DND-41 (cell line): ENCODE measurements at regions not wholly inside any gene's neighbourhood (a gene's known extent, or its start where the extent isn't known, plus 50 kb on each side); places are given as distances from the start of the nearest gene placed in this dataset.

Source experiments
- ATAC-seq: fragments of 200-7000 bp; cut with Tn5 transposase; 3 replicates; pipeline ENCODE4 v1.9.1; 2021; ENCODE audit warnings: low read depth; ENCODE audit not compliant: insufficient read depth
- DNase-seq: peaks from one replicate; pipeline ENCODE4 v3.0.0-alpha.2; 2020
- H2AFZ ChIP-seq: 2 replicates; pipeline ENCODE4 v1.6.0; 2012; ENCODE audit warnings: low read depth, low read length
- H3K27ac ChIP-seq: 2 replicates; pipeline ENCODE4 v1.5.1; 2012; ENCODE audit warnings: low read length, inconsistent platforms
- H3K27me3 ChIP-seq: fragments of 200-600 bp; sonication (generic); 2 replicates; pipeline ENCODE4 v1.6.0; 2012; ENCODE audit warnings: low read length, mild to moderate bottlenecking, inconsistent platforms; ENCODE audit not compliant: insufficient read depth, poor library complexity
- H3K36me3 ChIP-seq: 2 replicates; pipeline ENCODE4 v1.5.1; 2012; ENCODE audit warnings: low read length, inconsistent platforms; ENCODE audit not compliant: insufficient read depth
- H3K4me1 ChIP-seq: 2 replicates; pipeline ENCODE4 v1.5.1; 2012; ENCODE audit warnings: mild to moderate bottlenecking, low read length; ENCODE audit not compliant: insufficient read depth
- H3K4me2 ChIP-seq: 2 replicates; pipeline ENCODE4 v1.6.0; 2012; ENCODE audit warnings: mild to moderate bottlenecking, moderate library complexity, low read length, inconsistent platforms; ENCODE audit not compliant: insufficient read depth
- H3K4me3 ChIP-seq, 2 experiments: fragments of 200-600 bp in 1 of 2; shearing (Covaris generic) in 1 of 2; 2 replicates each; pipeline ENCODE4 v1.5.1; 2012 to 2016; ENCODE audit warnings: inconsistent platforms in 2 of 2, low read length in 2 of 2, mild to moderate bottlenecking in 2 of 2, low read depth in 1 of 2, moderate library complexity in 1 of 2
- H3K79me2 ChIP-seq: 2 replicates; pipeline ENCODE4 v1.6.0; 2012; ENCODE audit warnings: low read length, inconsistent platforms; ENCODE audit not compliant: insufficient read depth
- H3K9ac ChIP-seq: 2 replicates; pipeline ENCODE4 v1.6.0; 2012; ENCODE audit warnings: low read depth, mild to moderate bottlenecking, inconsistent platforms, low read length, moderate library complexity
- H3K9me3 ChIP-seq: 2 replicates; pipeline ENCODE4 v1.5.1; 2012; ENCODE audit warnings: low read length, moderate library complexity, mild to moderate bottlenecking, inconsistent platforms; ENCODE audit not compliant: insufficient read depth, severe bottlenecking
- H4K20me1 ChIP-seq: 2 replicates; pipeline ENCODE4 v1.6.0; 2012; ENCODE audit warnings: low read length; ENCODE audit not compliant: insufficient read depth
- CTCF ChIP-seq: IDR thresholded peaks from 2 replicates; pipeline ENCODE4 v1.5.1; 2012; ENCODE audit warnings: borderline replicate concordance, low read length, moderate library complexity, mild to moderate bottlenecking; ENCODE audit not compliant: poor library complexity, severe bottlenecking; ENCODE audit errors: extremely low read depth
- EZH2 ChIP-seq: IDR thresholded peaks from 3 replicates; pipeline ENCODE4 v1.6.1; 2012; ENCODE audit warnings: borderline replicate concordance, low read depth, mild to moderate bottlenecking, moderate library complexity, low read length, inconsistent platforms; ENCODE audit not compliant: severe bottlenecking

GRCh38 chr11:47918882-47919495 lies 61.4 kb upstream of the PTPRJ start:
- H3K79me2 ChIP-seq = no peaks in the 10 kb centered on the region
- H3K4me3 ChIP-seq = no peak overlapping the region
- no peak overlapping the region for H3K9ac ChIP-seq
- no peak overlapping the region for H2AFZ ChIP-seq
- ATAC-seq (no peak), DNase-seq (no peak)
- no peaks in the 10 kb centered on the region for H3K9me3 ChIP-seq
- H3K36me3 ChIP-seq = no peaks in the 10 kb centered on the region
- no peaks in the 10 kb centered on the region for H4K20me1 ChIP-seq
- H3K4me2 ChIP-seq = no peak overlapping the region
- peaks cover 44% of the 10 kb centered on the region for H3K4me1 ChIP-seq
- TF ChIP-seq CTCF = no peak
- TF ChIP-seq EZH2 = no peak
- no peaks in the 10 kb centered on the region for H3K27me3 ChIP-seq
- no peak overlapping the region for H3K27ac ChIP-seq

DNA sequence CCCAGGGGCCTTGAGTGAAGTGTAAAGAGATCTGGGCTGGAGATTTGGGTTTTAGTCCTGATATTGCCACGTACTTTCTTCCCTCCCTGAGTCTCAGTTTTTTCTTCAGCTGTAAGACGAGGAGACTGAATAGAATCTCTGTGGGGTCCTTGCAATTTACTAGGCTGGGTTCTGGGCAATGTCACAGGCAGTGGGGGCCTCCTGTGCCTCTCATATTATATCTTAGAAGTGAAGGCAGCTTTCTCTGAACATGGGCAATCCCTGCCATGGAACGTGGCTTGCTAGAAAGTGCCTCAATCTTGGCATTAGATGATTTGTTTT lies 62.0 kb upstream of the PTPRJ start:
- no peak overlapping the region for H3K9ac ChIP-seq
- peak overlapping the region; percentile 42 for H3K27ac ChIP-seq
- H3K79me2 ChIP-seq = no peaks in the 10 kb centered on the region
- H3K4me2 ChIP-seq = peak overlapping the region; percentile 27
- H2AFZ ChIP-seq = peak overlapping the region; percentile 34; the same call in 1 of the 2 replicates
- no peak for TF ChIP-seq EZH2
- TF ChIP-seq CTCF = no peak
- H3K4me3 ChIP-seq = no peak overlapping the region
- no peaks in the 10 kb centered on the region for H3K27me3 ChIP-seq
- peak; percentile 16; the same call in 2 of the 3 replicates for ATAC-seq
- no peaks in the 10 kb centered on the region for H4K20me1 ChIP-seq
- no peak for DNase-seq
- peaks cover 44% of the 10 kb centered on the region for H3K4me1 ChIP-seq
- no peaks in the 10 kb centered on the region for H3K9me3 ChIP-seq
- no peaks in the 10 kb centered on the region for H3K36me3 ChIP-seq

GRCh38 chr11:47917599-47918369 lies 62.6 kb upstream of the PTPRJ start:
- Histone ChIP-seq H3K36me3 (no peaks in the 10 kb centered on the region), H3K4me3 (no peak overlapping the region), H3K9me3 (no peaks in the 10 kb centered on the region), H3K79me2 (no peaks in the 10 kb centered on the region), H3K4me1 (peaks cover 44% of the 10 kb centered on the region), H3K27me3 (no peaks in the 10 kb centered on the region), H3K9ac (no peak overlapping the region), H4K20me1 (no peaks in the 10 kb centered on the region), H2AFZ (peak overlapping the region; percentile 34; the same call in 1 of the 2 replicates), H3K4me2 (peak overlapping the region; percentile 27), H3K27ac (peak overlapping the region; percentile 42)
- DNase-seq (peak; percentile 73), ATAC-seq (peak; percentile 71)
- TF ChIP-seq EZH2 = no peak
- no peak for TF ChIP-seq CTCF
